GM12878 (cell line): ENCODE measurements at regions not wholly inside any gene's neighbourhood (a gene's known extent, or its start where the extent isn't known, plus 50 kb on each side); places are given as distances from the start of the nearest gene placed in this dataset.

Experiments used
- ZNF207 ChIP-seq: fragments of 450-650 bp; IDR thresholded peaks from 2 replicates; pipeline ENCODE4 v1.6.1; 2014; ENCODE audit warnings: antibody characterized with exemption, mild to moderate bottlenecking, borderline replicate concordance
- TF ChIP-seq, protein P1 (sequence below): fragments of 450-650 bp; IDR thresholded peaks from 2 replicates; pipeline ENCODE4 v1.6.1; 2017; ENCODE audit warnings: mild to moderate bottlenecking, moderate library complexity
- TF ChIP-seq, protein P2 (sequence below): fragments of 450-650 bp; formaldehyde crosslinking; IDR thresholded peaks from 2 replicates; pipeline ENCODE4 v1.4.0; 2020; ENCODE audit warnings: mild to moderate bottlenecking, moderate library complexity
- TF ChIP-seq, protein P3 (sequence below): fragments of 450-650 bp; conservative IDR thresholded peaks from 2 replicates; pipeline ENCODE4 v1.6.1; 2017; ENCODE audit warnings: mild to moderate bottlenecking, moderate library complexity

DNA sequence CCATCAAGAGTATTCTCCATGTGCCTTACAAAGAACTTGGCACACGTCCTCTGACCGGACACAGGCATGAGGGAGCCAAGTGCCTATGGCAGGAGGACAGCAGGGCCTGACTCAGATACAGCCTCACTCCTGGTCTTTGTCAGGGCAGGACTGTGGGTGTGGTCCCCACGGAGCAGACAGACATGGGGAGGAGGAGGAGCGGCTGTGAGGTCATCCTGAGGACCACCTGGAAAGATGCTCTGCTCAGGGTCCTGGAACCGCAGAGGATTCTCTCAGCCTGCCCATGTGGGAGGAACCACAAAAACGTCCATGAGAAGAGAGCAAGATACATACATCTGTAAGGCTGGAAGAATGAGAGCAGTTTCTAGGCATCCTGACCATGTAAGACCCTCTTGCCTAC is 576.3 kb downstream of the BRD1 start (continued):
- TF ChIP-seq, protein P1, sequence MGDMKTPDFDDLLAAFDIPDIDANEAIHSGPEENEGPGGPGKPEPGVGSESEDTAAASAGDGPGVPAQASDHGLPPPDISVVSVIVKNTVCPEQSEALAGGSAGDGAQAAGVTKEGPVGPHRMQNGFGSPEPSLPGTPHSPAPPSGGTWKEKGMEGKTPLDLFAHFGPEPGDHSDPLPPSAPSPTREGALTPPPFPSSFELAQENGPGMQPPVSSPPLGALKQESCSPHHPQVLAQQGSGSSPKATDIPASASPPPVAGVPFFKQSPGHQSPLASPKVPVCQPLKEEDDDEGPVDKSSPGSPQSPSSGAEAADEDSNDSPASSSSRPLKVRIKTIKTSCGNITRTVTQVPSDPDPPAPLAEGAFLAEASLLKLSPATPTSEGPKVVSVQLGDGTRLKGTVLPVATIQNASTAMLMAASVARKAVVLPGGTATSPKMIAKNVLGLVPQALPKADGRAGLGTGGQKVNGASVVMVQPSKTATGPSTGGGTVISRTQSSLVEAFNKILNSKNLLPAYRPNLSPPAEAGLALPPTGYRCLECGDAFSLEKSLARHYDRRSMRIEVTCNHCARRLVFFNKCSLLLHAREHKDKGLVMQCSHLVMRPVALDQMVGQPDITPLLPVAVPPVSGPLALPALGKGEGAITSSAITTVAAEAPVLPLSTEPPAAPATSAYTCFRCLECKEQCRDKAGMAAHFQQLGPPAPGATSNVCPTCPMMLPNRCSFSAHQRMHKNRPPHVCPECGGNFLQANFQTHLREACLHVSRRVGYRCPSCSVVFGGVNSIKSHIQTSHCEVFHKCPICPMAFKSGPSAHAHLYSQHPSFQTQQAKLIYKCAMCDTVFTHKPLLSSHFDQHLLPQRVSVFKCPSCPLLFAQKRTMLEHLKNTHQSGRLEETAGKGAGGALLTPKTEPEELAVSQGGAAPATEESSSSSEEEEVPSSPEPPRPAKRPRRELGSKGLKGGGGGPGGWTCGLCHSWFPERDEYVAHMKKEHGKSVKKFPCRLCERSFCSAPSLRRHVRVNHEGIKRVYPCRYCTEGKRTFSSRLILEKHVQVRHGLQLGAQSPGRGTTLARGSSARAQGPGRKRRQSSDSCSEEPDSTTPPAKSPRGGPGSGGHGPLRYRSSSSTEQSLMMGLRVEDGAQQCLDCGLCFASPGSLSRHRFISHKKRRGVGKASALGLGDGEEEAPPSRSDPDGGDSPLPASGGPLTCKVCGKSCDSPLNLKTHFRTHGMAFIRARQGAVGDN = no peak
- TF ChIP-seq, protein P2, sequence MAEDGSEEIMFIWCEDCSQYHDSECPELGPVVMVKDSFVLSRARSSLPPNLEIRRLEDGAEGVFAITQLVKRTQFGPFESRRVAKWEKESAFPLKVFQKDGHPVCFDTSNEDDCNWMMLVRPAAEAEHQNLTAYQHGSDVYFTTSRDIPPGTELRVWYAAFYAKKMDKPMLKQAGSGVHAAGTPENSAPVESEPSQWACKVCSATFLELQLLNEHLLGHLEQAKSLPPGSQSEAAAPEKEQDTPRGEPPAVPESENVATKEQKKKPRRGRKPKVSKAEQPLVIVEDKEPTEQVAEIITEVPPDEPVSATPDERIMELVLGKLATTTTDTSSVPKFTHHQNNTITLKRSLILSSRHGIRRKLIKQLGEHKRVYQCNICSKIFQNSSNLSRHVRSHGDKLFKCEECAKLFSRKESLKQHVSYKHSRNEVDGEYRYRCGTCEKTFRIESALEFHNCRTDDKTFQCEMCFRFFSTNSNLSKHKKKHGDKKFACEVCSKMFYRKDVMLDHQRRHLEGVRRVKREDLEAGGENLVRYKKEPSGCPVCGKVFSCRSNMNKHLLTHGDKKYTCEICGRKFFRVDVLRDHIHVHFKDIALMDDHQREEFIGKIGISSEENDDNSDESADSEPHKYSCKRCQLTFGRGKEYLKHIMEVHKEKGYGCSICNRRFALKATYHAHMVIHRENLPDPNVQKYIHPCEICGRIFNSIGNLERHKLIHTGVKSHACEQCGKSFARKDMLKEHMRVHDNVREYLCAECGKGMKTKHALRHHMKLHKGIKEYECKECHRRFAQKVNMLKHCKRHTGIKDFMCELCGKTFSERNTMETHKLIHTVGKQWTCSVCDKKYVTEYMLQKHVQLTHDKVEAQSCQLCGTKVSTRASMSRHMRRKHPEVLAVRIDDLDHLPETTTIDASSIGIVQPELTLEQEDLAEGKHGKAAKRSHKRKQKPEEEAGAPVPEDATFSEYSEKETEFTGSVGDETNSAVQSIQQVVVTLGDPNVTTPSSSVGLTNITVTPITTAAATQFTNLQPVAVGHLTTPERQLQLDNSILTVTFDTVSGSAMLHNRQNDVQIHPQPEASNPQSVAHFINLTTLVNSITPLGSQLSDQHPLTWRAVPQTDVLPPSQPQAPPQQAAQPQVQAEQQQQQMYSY = no peak
- TF ChIP-seq ZNF207 = no peak
- TF ChIP-seq, protein P3, sequence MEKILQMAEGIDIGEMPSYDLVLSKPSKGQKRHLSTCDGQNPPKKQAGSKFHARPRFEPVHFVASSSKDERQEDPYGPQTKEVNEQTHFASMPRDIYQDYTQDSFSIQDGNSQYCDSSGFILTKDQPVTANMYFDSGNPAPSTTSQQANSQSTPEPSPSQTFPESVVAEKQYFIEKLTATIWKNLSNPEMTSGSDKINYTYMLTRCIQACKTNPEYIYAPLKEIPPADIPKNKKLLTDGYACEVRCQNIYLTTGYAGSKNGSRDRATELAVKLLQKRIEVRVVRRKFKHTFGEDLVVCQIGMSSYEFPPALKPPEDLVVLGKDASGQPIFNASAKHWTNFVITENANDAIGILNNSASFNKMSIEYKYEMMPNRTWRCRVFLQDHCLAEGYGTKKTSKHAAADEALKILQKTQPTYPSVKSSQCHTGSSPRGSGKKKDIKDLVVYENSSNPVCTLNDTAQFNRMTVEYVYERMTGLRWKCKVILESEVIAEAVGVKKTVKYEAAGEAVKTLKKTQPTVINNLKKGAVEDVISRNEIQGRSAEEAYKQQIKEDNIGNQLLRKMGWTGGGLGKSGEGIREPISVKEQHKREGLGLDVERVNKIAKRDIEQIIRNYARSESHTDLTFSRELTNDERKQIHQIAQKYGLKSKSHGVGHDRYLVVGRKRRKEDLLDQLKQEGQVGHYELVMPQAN = no peak
- TF ChIP-seq, all 136 proteins: peak for 0
